ENCODE measurements at regions not wholly inside any gene's neighbourhood (a gene's known extent, or its start where the extent isn't known, plus 50 kb on each side); places are given as distances from the start of the nearest gene placed in this dataset.
"Not testable (repeated sequence)": the region's sequence is repeated elsewhere in the genome, so short reads cannot be mapped to it uniquely, and the experiment has no call there.

DNA sequence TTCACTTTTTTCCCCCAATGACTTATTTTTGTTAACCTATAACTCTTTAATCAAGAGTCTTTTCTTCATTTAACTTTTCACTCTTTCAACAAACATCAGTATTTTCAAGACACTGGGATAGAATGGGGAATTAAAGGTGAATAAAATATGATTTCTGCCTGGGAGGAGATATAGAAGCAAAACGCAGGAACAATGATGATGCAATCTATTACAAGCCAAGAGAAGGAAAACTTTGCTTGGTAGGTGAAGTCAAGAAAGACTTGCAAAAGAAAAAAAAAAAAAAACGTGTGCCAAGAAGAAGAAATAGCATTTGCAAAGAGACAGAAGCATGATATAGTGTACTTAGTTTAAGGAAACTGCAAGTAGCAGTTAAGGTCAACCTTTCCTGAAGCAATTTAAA lies 207.3 kb upstream of the KCNH7 start:
- no peak for DNase-seq (ENCODE audit: low read depth, low spot score)
- H3K4me3 ChIP-seq (ENCODE audit: low read depth, low read length) = no peak overlapping the region
- TF ChIP-seq, protein P1, sequence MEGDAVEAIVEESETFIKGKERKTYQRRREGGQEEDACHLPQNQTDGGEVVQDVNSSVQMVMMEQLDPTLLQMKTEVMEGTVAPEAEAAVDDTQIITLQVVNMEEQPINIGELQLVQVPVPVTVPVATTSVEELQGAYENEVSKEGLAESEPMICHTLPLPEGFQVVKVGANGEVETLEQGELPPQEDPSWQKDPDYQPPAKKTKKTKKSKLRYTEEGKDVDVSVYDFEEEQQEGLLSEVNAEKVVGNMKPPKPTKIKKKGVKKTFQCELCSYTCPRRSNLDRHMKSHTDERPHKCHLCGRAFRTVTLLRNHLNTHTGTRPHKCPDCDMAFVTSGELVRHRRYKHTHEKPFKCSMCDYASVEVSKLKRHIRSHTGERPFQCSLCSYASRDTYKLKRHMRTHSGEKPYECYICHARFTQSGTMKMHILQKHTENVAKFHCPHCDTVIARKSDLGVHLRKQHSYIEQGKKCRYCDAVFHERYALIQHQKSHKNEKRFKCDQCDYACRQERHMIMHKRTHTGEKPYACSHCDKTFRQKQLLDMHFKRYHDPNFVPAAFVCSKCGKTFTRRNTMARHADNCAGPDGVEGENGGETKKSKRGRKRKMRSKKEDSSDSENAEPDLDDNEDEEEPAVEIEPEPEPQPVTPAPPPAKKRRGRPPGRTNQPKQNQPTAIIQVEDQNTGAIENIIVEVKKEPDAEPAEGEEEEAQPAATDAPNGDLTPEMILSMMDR (IDR thresholded peaks at IDR 0.05; ENCODE audit: insufficient read depth, low read length, missing control alignments) = no peak
- ChIA-PET POLR2A (no interaction called here), CTCF (no interaction called here)

DNA sequence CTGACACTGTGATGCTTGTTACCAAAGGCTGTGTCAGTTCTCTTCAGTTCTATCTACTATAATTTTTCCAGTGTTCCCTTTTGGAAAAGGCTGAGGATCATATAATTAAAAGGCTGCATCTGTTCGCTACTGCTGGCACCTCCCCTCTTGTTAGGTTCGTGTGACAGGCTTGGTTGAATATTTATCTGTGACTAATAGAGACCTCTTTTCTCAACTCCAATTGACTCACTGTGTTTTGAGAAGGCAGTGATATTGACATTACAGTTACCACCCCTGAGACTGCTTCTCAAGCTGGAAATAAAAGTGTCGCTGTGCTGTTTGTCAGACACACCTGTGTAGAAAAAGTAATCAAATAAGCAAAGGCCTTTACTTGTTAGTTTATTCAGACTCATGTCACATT lies 205.5 kb upstream of the KCNH7 start:
- TF ChIP-seq, protein P1 (IDR thresholded peaks at IDR 0.05; ENCODE audit: insufficient read depth, low read length, missing control alignments) = no peak
- POLR2A ChIA-PET = no interaction called here
- H3K4me3 ChIP-seq (ENCODE audit: low read depth, low read length) = no peak overlapping the region
- CTCF ChIA-PET = no interaction called here
- no peak for DNase-seq (ENCODE audit: low read depth, low spot score)

DNA sequence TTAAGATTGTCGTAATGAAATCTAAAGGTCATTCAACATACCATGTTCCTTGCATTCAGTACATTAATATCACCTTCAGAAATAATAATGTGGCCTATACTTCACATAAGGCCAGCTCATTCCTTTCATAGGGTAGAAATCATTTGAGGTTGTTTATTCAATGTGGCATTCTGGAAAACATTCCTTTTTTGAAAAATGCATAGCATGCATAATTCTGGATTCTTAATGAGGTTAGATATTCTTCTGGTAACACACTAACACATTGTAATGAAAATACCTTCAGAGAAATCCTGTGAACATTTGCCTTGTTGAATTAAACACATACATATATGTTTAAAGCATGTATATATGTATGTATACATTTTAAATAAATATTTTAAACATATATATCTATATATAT lies 204.6 kb upstream of the KCNH7 start:
- no peak for DNase-seq (ENCODE audit: low read depth, low spot score)
- TF ChIP-seq, protein P1 (IDR thresholded peaks at IDR 0.05; ENCODE audit: insufficient read depth, low read length, missing control alignments) = no peak
- ChIA-PET CTCF (interaction anchor here (0.8 kb wide), 1 partner anchor 89 kb away, joined by 3 read pairs; no protein-coding TSS in a partner anchor), POLR2A (no interaction called here)
- H3K4me3 ChIP-seq (ENCODE audit: low read depth, low read length) = no peak overlapping the region

DNA sequence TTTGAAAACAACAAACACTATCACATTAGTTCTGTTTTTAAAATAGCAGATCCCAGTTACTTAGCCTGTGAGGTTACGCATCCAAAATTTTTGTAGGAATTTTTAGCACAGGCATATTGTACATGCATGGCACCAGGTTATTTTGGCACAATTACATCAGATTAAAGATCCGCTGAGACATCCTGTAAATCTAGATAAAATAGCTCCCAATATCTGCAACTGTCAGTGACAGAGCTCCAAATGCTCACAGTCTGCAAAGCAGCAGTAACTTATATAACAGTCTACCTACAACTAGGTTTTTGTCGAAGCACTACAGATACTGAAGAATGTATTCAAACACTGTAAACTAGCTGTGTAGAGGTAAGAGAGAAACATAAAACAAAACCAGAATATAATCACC lies 200.7 kb upstream of the KCNH7 start:
- ChIA-PET CTCF (no interaction called here), POLR2A (no interaction called here)
- TF ChIP-seq, protein P1 (IDR thresholded peaks at IDR 0.05; ENCODE audit: insufficient read depth, low read length, missing control alignments) = no peak
- DNase-seq (ENCODE audit: low read depth, low spot score) = no peak
- no peak overlapping the region for H3K4me3 ChIP-seq (ENCODE audit: low read depth, low read length)

DNA sequence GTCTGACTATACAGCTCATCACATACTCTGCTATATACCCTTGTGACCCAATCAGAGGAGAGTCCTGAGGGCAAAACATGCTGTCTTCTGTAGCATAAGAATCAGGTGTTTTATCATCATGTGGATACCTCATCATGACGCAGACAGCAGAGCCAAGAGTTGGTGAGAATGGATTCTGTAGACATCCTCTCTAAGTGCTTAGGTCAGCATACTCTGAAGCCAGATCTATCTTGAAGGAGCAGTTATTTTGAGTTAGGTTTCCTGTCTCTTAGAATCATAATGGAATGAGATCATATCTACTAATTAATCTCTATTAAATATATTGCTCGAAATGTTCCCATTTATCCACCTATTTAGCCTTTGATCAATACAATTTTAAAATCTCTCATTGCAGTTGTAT lies 190.2 kb upstream of the KCNH7 start:
- no peak for DNase-seq (ENCODE audit: low read depth, low spot score)
- ChIA-PET POLR2A (no interaction called here), CTCF (no interaction called here)
- no peak overlapping the region for H3K4me3 ChIP-seq (ENCODE audit: low read depth, low read length)
- TF ChIP-seq, protein P1 (IDR thresholded peaks at IDR 0.05; ENCODE audit: insufficient read depth, low read length, missing control alignments) = no peak

DNA sequence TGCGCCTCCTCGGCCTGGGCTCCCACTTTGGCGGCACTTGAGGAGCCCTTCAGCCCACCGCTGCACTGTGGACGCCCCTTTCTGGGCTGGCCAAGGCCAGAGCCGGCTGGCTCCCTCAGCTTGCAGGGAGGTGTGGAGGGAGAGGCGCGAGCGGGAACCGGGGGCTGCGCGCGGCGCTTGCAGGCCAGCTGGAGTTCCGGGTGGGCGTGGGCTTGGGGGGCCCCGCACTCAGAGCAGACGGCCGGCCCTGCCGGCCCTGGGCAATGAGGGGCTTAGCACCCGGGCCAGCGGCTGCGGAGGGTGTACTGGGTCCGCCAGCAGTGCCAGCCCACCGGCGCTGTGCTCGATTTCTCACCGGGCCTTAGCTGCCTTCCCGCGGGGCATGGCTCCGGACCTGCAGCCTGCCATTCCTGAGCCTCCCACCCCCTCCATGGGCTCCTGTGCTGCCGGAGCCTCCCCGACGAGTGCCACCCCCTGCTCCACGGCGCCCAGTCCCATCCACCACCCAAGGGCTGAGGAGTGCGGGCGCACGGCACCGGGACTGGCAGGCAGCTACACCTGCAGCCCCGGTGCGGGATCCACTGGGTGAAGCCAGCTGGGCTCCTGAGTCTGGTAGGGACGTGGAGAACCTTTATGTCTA lies 187.7 kb upstream of the KCNH7 start:
- POLR2A ChIA-PET; H3K4me3 ChIP-seq (ENCODE audit: low read depth, low read length); DNase-seq (ENCODE audit: low read depth, low spot score); CTCF ChIA-PET: not testable (repeated sequence)

DNA sequence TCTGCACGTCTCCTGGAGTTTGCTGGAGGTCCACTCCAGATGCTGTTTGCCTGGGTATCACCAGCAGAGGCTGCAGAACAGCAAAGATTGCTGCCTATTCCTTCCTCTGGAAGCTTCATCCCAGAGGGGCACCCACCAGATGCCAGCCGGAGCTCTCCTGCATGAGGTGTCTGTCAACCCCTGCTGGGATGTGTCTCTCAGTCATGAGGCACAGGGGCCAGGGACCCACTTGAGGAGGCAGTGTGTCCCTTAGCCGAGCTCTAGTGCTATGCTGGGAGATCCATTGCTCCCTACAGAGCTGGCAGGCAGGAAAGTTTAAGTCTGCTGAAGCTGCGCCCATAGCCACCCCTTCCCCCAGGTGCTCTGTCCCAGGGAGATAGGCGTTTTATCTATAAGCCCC lies 178.3 kb upstream of the KCNH7 start:
- CTCF ChIA-PET; H3K4me3 ChIP-seq (ENCODE audit: low read depth, low read length); POLR2A ChIA-PET; DNase-seq (ENCODE audit: low read depth, low spot score): not testable (repeated sequence)
